GM19395 (cell line): ENCODE measurements at regions not wholly inside any gene's neighbourhood (a gene's known extent, or its start where the extent isn't known, plus 50 kb on each side); places are given as distances from the start of the nearest gene placed in this dataset.

Source experiments
- ATAC-seq: cut with Tn5 transposase; IDR thresholded peaks from one replicate; pipeline ENCODE4 v1.9.1; 2021; ENCODE audit warnings: mild to moderate bottlenecking, moderate library complexity; ENCODE audit not compliant: unreplicated experiment

DNA sequence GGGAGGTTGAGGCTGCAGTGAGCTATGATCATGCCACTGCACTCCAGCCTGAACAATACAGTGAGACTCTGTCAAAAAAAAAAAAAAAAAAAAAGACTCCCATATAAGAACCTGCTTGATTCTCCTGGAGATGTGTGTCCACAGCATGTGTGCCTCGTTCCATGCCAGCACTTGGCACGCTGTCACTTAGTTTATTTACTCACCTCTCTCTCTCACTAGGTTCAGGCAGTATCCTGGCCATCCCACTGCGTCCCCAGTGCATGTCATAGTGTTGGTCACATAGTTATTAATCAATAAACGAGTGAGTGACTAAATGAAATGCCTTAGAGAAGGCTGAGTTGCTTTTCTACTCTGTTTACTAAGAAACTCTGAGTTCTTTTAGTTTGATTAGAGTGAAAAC lies 79.1 kb upstream of the GPR12 start:
- ATAC-seq: no peak

DNA sequence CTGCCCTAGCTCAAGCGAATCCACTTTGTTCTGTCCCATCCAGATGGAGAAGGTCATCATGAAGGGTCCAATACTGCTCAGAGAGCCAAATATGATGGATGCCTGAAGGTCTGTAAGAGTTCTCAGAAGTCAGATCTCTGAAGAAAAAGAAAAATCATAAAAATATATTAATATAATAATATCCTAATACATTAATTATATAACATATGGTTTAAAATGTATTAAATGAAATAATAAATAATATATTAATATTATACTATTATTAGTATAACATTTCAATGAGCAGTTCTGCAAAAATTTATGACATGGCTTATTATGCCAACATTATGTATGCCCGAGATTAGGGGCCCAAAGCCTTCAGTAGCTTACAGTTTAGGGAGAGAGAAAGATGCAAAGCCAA lies 78.2 kb upstream of the GPR12 start:
- ATAC-seq: no peak

- no peak for ATAC-seq
Observed at GRCh38 chr13:26837997-26838396, 77.4 kb upstream of the GPR12 start.

- no peak for ATAC-seq
Observed at GRCh38 chr13:26837102-26837501, 76.5 kb upstream of the GPR12 start.

DNA sequence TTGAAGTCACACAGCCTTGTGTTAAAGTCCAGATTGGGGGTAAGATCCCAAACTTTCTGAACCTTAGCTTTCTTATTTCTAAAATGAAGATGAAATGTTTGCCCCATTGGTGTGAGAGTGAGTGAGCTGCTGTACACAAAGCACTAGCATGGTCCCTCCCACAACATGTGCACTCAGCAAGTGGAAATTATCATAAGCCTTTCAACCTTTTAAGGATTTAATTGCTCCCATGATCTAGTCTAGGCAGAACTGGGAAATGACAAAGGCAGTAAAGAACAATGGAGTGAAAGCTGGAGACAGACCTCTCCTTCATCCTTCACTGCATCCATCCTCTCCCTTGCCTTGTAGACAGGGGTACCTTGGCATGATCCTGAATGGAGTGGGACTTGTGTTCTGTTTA lies 76.0 kb upstream of the GPR12 start:
- ATAC-seq: no peak

DNA sequence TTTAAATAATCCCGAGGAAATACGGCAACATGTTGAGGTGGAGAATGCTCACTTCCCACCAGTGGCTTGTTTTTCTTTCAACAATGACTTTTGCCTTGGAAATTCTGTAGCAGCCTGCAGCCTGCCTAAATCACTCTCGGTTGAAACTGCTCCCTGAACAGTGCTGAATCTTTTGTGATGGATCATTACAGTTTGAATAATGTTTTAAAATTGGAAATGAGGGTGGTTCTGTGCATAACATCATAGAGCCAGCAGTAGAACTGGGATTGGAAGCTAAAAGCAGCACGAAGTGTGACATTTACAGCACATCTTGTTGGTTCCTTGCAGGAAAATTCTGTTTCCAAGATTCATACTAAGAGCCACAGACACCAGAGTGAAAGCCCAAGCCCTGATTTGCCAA lies 74.1 kb upstream of the GPR12 start:
- no peak for ATAC-seq

GRCh38 chr13:26831336-26831908 lies 70.8 kb upstream of the GPR12 start:
- no peak for ATAC-seq

- ATAC-seq: no peak
Observed at GRCh38 chr13:26829716-26830115, 69.1 kb upstream of the GPR12 start.

GRCh38 chr13:26824581-26824980 lies 64.0 kb upstream of the GPR12 start:
- no peak for ATAC-seq

- ATAC-seq: no peak
Observed at GRCh38 chr13:26822146-26822545, 61.6 kb upstream of the GPR12 start.

GRCh38 chr13:26821672-26822071 lies 61.1 kb upstream of the GPR12 start:
- no peak for ATAC-seq

GRCh38 chr13:26820871-26821270 lies 60.3 kb upstream of the GPR12 start:
- no peak for ATAC-seq

DNA sequence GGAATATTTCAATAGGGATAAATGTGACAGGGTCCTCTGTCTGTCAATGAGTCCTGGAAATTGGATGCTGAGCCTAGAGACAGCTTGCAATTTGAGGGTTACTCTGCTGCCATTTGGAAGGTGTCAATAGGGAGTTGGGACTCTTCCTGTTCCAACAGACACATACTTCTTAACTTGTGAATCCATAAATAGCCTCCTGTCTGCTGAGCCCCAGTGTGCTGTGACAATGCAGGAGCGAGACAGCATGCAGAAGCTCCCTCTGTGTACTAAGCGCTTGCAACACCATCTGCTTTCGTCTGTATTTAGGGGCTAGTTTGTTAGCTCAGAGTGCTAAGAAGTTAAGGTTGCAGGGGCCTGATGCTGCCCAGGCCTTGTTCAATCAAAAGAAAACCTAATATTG lies 58.5 kb upstream of the GPR12 start:
- ATAC-seq: no peak

DNA sequence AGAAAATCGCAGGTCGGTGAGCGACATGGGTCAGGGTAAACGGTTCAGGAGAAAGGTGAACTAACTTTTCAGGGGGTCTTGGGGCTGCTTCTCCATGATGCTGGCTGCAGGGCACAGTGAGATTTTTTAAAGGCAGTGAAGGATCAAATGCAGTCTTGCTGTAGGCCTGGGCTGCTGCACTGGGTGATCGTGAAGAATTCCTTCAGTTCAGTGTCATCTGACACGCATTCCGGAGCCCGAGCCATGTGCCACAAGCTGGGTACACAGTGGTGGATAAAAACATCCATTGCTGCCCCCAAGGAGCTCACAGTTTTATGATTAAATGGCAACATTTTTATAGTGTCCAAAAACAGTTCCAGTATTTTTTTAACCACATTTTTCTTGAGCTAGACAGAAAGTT lies 56.3 kb upstream of the GPR12 start:
- no peak for ATAC-seq

GRCh38 chr13:26813980-26814348 lies 53.4 kb upstream of the GPR12 start:
- ATAC-seq: no peak

- ATAC-seq: no peak
Observed at GRCh38 chr13:26813321-26813979, 52.9 kb upstream of the GPR12 start.

DNA sequence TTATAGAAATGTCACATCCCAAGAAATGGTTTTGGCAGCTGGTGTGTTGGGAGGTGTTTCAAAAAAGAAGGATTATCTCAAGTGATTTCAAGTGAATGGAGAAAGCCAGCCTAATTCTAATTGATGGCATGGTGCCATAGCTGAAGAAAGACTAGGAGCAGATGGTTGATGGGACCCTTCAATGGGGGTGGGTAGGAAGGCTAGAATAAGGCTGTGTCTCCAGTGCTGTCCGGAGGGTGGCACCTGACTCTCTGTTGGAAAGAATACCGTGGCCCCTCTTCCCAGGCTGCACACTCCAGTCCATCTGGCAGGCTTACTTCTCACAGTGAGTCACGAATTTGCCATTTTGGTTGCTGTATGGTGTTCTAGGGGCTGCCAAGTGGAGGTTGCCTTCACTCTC lies 51.0 kb upstream of the GPR12 start:
- no peak for ATAC-seq
